NT2/D1 (cell line): ENCODE measurements at regions not wholly inside any gene's neighbourhood (a gene's known extent, or its start where the extent isn't known, plus 50 kb on each side); places are given as distances from the start of the nearest gene placed in this dataset.

Experiments used
- YY1 ChIP-seq: IDR thresholded peaks from 2 replicates; pipeline ENCODE4 v1.6.1; 2011; ENCODE audit not compliant: insufficient read length, insufficient read depth
- ZNF274 ChIP-seq: IDR thresholded peaks from 2 replicates; pipeline ENCODE4 v1.6.1; 2011; ENCODE audit warnings: mild to moderate bottlenecking, low read depth, low read length

DNA sequence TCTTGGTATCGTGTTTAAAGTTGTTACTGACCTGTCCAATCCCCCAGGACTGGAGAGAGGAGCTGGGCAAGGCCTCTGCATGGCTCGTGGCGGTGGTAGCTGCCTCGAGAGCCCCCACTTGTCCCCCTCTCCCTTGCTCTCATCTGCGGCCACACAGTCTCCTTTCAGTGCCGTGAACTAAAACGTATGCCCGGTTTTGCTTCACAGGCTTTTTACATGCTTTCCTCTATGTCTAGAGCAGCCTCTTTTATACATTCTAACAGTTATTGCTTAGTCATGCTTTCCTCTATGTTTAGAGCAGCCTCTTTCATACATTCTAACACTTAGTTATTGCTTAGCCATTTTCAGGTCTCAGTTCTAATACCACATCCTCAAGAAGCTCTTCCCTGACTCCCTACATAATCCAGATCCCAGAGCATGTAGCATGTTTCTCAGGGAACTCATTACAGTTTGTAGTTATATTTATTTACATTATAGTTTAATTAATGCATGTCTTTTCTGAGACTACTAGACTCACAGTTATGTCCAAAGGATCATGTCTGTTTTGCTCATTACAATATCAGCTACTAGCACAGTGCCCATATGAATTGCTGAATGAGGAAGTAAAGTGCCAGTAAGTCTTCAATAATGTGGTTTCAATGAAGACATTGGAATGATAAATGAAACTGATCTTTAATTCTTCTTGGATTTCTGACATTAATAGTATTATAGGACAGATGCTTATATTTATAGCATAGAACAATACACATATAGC lies 66.5 kb upstream of the TBL1XR1 start:
- TF ChIP-seq ZNF274 (no peak), YY1 (no peak)
